Activated CD8-positive, alpha-beta T cell treated with anti-CD3 and anti-CD28 coated beads for 36 hours (primary cell): ENCODE measurements at regions not wholly inside any gene's neighbourhood (a gene's known extent, or its start where the extent isn't known, plus 50 kb on each side); places are given as distances from the start of the nearest gene placed in this dataset.
"Not testable (repeated sequence)": the region's sequence is repeated elsewhere in the genome, so short reads cannot be mapped to it uniquely, and the experiment has no call there.

Source experiments
- ATAC-seq: fragments of 200-7000 bp; cut with Tn5 transposase; one replicate; pipeline ENCODE4 v1.10.0; 2021; ENCODE audit warnings: mild to moderate bottlenecking, moderate library complexity
- CTCF ChIA-PET: fragments of 350-600 bp; sonication (Branson Sonifier 250); formaldehyde crosslinking; loops from one replicate; lab custom pipeline; 2021; ENCODE audit warnings: antibody characterized with exemption; lab: Charles Lee
- POLR2A ChIA-PET: fragments of 350-600 bp; sonication (Branson Sonifier 250); formaldehyde crosslinking; loops from one replicate; lab custom pipeline; 2021; ENCODE audit warnings: antibody characterized with exemption; lab: Charles Lee
- DNase-seq: peaks from one replicate; pipeline ENCODE4 v3.0.0-alpha.2; 2020
- H3K27ac Mint-ChIP-seq: one replicate; pipeline ENCODE4 v1.8.0; 2021; ENCODE audit warnings: mild to moderate bottlenecking, mixed read lengths
- H3K27me3 Mint-ChIP-seq: one replicate; pipeline ENCODE4 v1.8.0; 2021; ENCODE audit warnings: mixed read lengths
- H3K36me3 Mint-ChIP-seq: one replicate; pipeline ENCODE4 v1.8.0; 2021; ENCODE audit warnings: low read depth, mixed read lengths
- H3K4me1 Mint-ChIP-seq: one replicate; pipeline ENCODE4 v1.8.0; 2021; ENCODE audit warnings: low read depth, mixed read lengths
- H3K4me3 Mint-ChIP-seq: one replicate; pipeline ENCODE4 v1.8.0; 2021; ENCODE audit warnings: mild to moderate bottlenecking, moderate library complexity, mixed read lengths
- H3K9me3 Mint-ChIP-seq: one replicate; pipeline ENCODE4 v1.8.0; 2021; ENCODE audit warnings: mixed read lengths
- intact Hi-C: fragments of 100-400 bp; cut with micrococcal nuclease; formaldehyde crosslinking; loops from one replicate; pipeline ENCODE4 v1.10.0; 2022
- TF ChIP-seq, protein P1 (sequence below): fragments of 200-600 bp; IDR thresholded peaks from one replicate; pipeline ENCODE4 v1.8.0; 2022; ENCODE audit warnings: antibody characterized with exemption, mild to moderate bottlenecking

- ChIA-PET POLR2A (no interaction called here), CTCF (interaction anchor here (0.7 to 3.8 kb wide), 2 partner anchors 21 to 447 kb away, joined by 3 to 21 read pairs; no protein-coding TSS in a partner anchor)
- ATAC-seq (no peak), DNase-seq (no peak)
- H3K4me1 Mint-ChIP-seq, result no peaks in the 10 kb centered on the region
- intact Hi-C loops, result no loop called here
- TF ChIP-seq, protein P1, sequence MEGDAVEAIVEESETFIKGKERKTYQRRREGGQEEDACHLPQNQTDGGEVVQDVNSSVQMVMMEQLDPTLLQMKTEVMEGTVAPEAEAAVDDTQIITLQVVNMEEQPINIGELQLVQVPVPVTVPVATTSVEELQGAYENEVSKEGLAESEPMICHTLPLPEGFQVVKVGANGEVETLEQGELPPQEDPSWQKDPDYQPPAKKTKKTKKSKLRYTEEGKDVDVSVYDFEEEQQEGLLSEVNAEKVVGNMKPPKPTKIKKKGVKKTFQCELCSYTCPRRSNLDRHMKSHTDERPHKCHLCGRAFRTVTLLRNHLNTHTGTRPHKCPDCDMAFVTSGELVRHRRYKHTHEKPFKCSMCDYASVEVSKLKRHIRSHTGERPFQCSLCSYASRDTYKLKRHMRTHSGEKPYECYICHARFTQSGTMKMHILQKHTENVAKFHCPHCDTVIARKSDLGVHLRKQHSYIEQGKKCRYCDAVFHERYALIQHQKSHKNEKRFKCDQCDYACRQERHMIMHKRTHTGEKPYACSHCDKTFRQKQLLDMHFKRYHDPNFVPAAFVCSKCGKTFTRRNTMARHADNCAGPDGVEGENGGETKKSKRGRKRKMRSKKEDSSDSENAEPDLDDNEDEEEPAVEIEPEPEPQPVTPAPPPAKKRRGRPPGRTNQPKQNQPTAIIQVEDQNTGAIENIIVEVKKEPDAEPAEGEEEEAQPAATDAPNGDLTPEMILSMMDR, result no peak
- no peak overlapping the region for H3K27ac Mint-ChIP-seq
- no peak overlapping the region for H3K4me3 Mint-ChIP-seq
- no peaks in the 10 kb centered on the region for H3K36me3 Mint-ChIP-seq
- H3K9me3 Mint-ChIP-seq, result no peaks in the 10 kb centered on the region
- peaks cover 25% of the 10 kb centered on the region for H3K27me3 Mint-ChIP-seq
Measured at GRCh38 chr2:176574484-176575236, 305.4 kb downstream of the MTX2 start.

DNA sequence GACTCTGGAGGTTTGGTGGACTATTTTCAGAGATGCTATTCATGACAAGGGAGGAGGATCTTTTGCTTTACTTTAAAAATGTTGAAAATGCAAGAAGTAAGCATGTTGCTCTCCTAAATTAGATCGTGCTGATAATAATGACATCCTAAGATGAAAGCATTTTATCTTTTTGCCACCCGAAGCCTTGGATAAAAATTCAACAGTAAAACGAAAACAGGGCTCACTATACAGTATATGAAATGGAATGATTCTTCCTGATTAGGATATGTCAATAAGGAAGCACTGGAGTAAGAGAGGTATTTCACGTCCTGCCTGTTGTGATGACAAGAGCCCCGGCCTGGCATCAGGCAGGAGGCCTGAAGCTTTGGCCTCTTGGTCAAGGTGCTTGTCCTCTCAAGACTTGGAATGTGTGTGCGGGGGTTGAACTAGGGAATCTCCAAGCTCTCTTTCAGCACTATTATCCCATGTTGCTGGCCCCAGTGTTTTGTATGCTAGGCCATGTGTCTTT lies 306.0 kb downstream of the MTX2 start:
- ChIA-PET CTCF (interaction anchor here (0.9 to 3.8 kb wide), 2 partner anchors 21 to 435 kb away, joined by 3 to 21 read pairs; no protein-coding TSS in a partner anchor), POLR2A (interaction anchor here (0.9 kb wide), 1 partner anchor 8 kb away, joined by 3 read pairs; no protein-coding TSS in a partner anchor)
- no peak for DNase-seq
- no peak for ATAC-seq
- TF ChIP-seq, protein P1, result no peak
- Mint-ChIP-seq H3K36me3 (no peaks in the 10 kb centered on the region), H3K4me3 (no peak overlapping the region), H3K27me3 (peaks cover 25% of the 10 kb centered on the region), H3K9me3 (no peaks in the 10 kb centered on the region), H3K27ac (no peak overlapping the region), H3K4me1 (no peaks in the 10 kb centered on the region)
- intact Hi-C loops, result no loop called here

GRCh38 chr2:176577054-176577453 lies 307.8 kb downstream of the MTX2 start:
- no peak for DNase-seq
- TF ChIP-seq, protein P1, result no peak
- POLR2A ChIA-PET, result no interaction called here
- Mint-ChIP-seq H3K9me3 (no peaks in the 10 kb centered on the region), H3K4me3 (no peak overlapping the region), H3K27me3 (peaks cover 24% of the 10 kb centered on the region), H3K4me1 (no peaks in the 10 kb centered on the region), H3K36me3 (no peaks in the 10 kb centered on the region), H3K27ac (no peak overlapping the region)
- intact Hi-C loops, result no loop called here
- CTCF ChIA-PET, result interaction anchor here (1.4 kb wide), 1 partner anchor 22 kb away, joined by 3 read pairs; no protein-coding TSS in a partner anchor
- ATAC-seq, result no peak

DNA sequence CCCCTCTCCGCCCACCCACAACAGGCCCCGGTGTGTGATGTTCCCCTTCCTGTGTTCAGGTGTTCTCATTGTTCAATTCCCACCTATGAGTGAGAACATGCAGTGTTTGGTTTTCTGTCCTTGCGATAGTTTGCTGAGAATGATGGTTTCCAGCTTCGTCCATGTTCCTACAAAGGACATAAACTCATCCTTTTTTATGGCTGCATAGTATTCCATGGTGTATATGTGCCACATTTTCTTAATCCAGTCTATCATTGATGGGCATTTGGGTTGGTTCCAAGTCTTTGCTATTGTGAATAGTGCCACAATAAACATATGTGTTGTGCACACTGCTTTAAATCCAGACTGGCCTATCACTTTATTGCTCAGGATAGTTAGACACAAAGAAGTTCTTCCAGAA lies 309.1 kb downstream of the MTX2 start:
- H3K4me1 Mint-ChIP-seq, DNase-seq, H3K27ac Mint-ChIP-seq, H3K9me3 Mint-ChIP-seq, intact Hi-C loops, H3K36me3 Mint-ChIP-seq, ATAC-seq, H3K4me3 Mint-ChIP-seq, POLR2A ChIA-PET: not testable (repeated sequence)
- CTCF ChIA-PET, result interaction anchor here (1.4 kb wide), 1 partner anchor 24 kb away, joined by 3 read pairs; no protein-coding TSS in a partner anchor
- peaks cover 24% of the 10 kb centered on the region for H3K27me3 Mint-ChIP-seq

GRCh38 chr2:176579608-176580007 lies 310.4 kb downstream of the MTX2 start:
- TF ChIP-seq, protein P1, result no peak
- no peaks in the 10 kb centered on the region for H3K36me3 Mint-ChIP-seq
- ATAC-seq, result no peak
- no peak overlapping the region for H3K4me3 Mint-ChIP-seq
- intact Hi-C loops, result no loop called here
- H3K9me3 Mint-ChIP-seq, result no peaks in the 10 kb centered on the region
- peaks cover 25% of the 10 kb centered on the region for H3K27me3 Mint-ChIP-seq
- CTCF ChIA-PET, result no interaction called here
- DNase-seq, result no peak
- H3K4me1 Mint-ChIP-seq, result peaks cover 5% of the 10 kb centered on the region
- no peak overlapping the region for H3K27ac Mint-ChIP-seq
- POLR2A ChIA-PET, result interaction anchor here (0.7 kb wide), 1 partner anchor 1003 kb away, joined by 4 read pairs; no protein-coding TSS in a partner anchor
